ENCODE measurements at regions not wholly inside any gene's neighbourhood (a gene's known extent, or its start where the extent isn't known, plus 50 kb on each side); places are given as distances from the start of the nearest gene placed in this dataset.

- TF ChIP-seq TOX (CRISPR knock-in tag; IDR thresholded peaks at IDR 0.05; ENCODE audit: borderline replicate concordance) (no peak), ZFP3 (CRISPR knock-in tag; IDR thresholded peaks at IDR 0.05) (no peak), CSDC2 (CRISPR knock-in tag; IDR thresholded peaks at IDR 0.05) (no peak), ISL1 (CRISPR knock-in tag; IDR thresholded peaks at IDR 0.05) (no peak), SNAI2 (CRISPR knock-in tag; IDR thresholded peaks at IDR 0.05) (no peak), ZFP30 (CRISPR knock-in tag; IDR thresholded peaks at IDR 0.05) (no peak), PATZ1 (CRISPR knock-in tag; IDR thresholded peaks at IDR 0.05; ENCODE audit: borderline replicate concordance) (no peak), TCF4 (CRISPR knock-in tag; IDR thresholded peaks at IDR 0.05; ENCODE audit: borderline replicate concordance) (no peak), ZNF8 (CRISPR knock-in tag; IDR thresholded peaks at IDR 0.05) (no peak), OSR1 (CRISPR knock-in tag; IDR thresholded peaks at IDR 0.05) (no peak)
These were observed 402.6 kb upstream of the GBE1 start for GRCh38 chr3:82163907-82164520.
